Retina (tissue), 1 donor: ENCODE measurements at regions not wholly inside any gene's neighbourhood (a gene's known extent, or its start where the extent isn't known, plus 50 kb on each side); places are given as distances from the start of the nearest gene placed in this dataset.
A peak's percentile ranks its signal among the peaks of the same experiment; 100 is the strongest.
"Not testable (repeated sequence)": the region's sequence is repeated elsewhere in the genome, so short reads cannot be mapped to it uniquely, and the experiment has no call there.

Experiments used
- DNase-seq: peaks from one replicate; pipeline ENCODE4 v3.0.0-alpha.2; 2016

- no peak for DNase-seq
Measured at GRCh38 chr13:59274958-59275727, 888.6 kb downstream of the DIAPH3 start.

- DNase-seq, result no peak
Measured at GRCh38 chr13:59276436-59276835, 887.3 kb downstream of the DIAPH3 start.

GRCh38 chr13:59277106-59277505 lies 886.6 kb downstream of the DIAPH3 start:
- no peak for DNase-seq

- peak; percentile 53 for DNase-seq
Measured at GRCh38 chr13:59279028-59279427, 884.7 kb downstream of the DIAPH3 start.

DNA sequence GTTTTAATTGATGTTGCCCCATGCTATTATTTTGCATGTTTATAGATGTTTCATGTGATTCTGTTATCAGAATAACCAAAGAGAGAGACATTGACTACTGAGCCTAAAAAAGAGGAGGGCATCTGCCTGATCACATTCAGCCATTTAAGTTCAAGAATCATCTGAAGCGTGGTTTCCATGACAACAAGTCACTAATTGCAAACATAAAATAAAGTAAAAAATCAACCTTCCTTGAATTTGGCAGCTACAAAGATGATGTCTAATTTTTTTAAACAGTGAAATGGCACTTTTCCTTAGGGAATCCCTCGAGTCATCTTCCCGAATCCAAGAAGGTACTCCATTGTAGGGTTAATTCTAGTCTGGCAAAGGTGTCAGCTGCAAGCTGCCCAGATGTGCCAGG lies 884.2 kb downstream of the DIAPH3 start:
- peak; percentile 26 for DNase-seq

GRCh38 chr13:59280297-59280696 lies 883.4 kb downstream of the DIAPH3 start:
- DNase-seq, result no peak

- DNase-seq, result no peak
Measured at GRCh38 chr13:59281453-59281852, 882.3 kb downstream of the DIAPH3 start.

GRCh38 chr13:59292240-59292639 lies 871.5 kb downstream of the DIAPH3 start:
- not testable (repeated sequence) for DNase-seq

DNA sequence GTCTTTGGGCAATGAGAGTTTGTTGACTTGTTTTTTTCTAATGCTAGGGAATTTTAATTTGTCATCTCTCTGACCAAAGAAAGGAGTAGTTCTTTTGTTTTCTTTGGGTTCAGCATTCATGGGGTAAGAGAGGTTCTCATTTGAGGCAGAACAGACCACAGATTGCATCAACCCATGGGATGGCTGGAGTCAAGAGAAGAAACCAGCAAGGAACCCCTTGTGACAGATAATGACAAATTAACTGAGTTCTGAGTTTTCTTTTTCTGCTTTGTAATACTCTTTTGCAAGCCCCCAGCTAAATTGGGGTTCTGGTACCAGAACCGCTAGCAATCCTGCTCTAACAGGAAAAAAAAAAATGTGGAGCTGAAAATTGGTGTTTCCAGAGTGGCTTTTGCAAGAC lies 864.1 kb downstream of the DIAPH3 start:
- no peak for DNase-seq

GRCh38 chr13:59300355-59301173 lies 863.2 kb downstream of the DIAPH3 start:
- peak; percentile 42 for DNase-seq

GRCh38 chr13:59301174-59301567 lies 862.6 kb downstream of the DIAPH3 start:
- no peak for DNase-seq

GRCh38 chr13:59303433-59303832 lies 860.3 kb downstream of the DIAPH3 start:
- DNase-seq, result no peak

GRCh38 chr13:59304596-59304995 lies 859.1 kb downstream of the DIAPH3 start:
- DNase-seq, result no peak

GRCh38 chr13:59305896-59306295 lies 857.8 kb downstream of the DIAPH3 start:
- no peak for DNase-seq

DNA sequence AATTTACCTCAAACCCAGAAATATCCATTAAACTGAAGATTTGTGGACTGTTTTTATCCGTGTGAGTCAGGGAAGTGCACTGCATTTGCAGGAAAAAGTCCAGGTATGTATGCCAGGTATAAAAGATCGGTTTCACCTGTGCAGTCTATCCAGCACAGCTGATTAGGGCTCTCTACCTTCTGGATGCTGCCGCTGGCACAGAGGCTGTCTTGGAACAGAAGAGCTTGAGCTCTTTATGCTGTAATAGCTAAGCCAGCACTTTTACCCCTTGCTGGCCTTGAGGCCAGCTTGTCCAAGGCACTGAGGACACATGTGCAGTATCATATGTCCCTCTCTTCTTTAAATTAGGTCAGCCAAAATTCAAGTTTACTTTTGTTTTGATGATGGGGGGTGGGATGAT lies 851.0 kb downstream of the DIAPH3 start:
- no peak for DNase-seq

- peak; percentile 69 for DNase-seq
Measured at GRCh38 chr13:59318320-59318930, 845.3 kb downstream of the DIAPH3 start.

- no peak for DNase-seq
Measured at GRCh38 chr13:59319276-59319675, 844.5 kb downstream of the DIAPH3 start.

GRCh38 chr13:59320021-59320420 lies 843.7 kb downstream of the DIAPH3 start:
- no peak for DNase-seq

GRCh38 chr13:59324401-59324800 lies 839.3 kb downstream of the DIAPH3 start:
- not testable (repeated sequence) for DNase-seq

DNA sequence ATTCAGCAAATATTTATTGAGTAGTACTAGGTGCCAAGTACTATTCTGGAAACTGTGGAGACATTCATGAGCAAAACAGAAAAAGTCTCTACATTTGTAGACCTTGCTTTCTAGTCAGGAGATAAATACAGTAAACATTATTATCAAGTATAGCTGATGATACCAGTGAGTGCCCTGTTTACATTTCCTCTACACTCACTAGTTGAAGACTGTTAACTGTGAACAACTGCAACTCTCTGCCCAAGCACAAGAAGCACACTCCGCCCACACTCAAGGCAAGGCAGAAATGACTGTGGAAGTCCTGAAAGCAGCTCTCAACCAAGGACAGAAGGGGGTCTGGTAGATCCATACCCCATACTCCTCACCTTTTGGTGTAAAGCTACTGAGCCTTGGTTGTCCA lies 837.0 kb downstream of the DIAPH3 start:
- no peak for DNase-seq

DNA sequence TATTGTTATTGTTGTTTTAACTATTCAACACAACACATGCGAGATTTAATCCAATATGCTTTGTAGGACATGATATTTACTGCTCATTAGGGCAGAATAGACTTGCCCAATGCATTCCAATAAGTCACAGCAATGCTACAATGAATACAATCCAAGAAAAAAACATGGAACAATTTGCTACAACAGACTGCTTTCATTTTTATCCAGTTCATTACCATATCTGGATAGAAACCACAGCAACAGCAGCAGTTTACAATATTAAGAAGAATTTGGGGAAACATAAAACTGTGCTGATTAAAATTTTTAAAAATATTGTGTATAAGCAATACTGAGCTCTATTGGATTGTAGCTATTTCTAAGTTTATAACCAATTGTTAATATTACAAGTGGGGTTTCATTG lies 833.0 kb downstream of the DIAPH3 start:
- DNase-seq, result no peak

- DNase-seq, result no peak
Measured at GRCh38 chr13:59332966-59333365, 830.8 kb downstream of the DIAPH3 start.

DNA sequence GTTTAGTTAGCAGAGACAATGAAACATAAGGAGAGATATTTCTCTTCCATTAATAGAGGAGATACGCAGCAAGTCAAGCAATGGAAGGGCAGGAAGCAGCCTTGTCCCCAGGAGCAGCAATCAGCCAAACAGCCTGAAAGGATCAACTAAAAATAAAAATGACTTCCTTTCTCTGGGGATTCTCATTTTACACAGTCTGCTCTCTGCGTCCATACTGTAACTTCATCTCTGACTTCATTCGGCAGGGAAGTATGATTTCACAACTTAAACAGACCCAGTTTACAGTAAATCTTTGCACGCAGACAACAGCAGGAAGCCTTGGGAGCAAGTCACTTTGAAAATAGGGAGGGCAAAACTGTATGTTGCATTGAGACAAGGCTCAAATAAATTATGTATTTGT lies 826.7 kb downstream of the DIAPH3 start:
- DNase-seq, result no peak

DNA sequence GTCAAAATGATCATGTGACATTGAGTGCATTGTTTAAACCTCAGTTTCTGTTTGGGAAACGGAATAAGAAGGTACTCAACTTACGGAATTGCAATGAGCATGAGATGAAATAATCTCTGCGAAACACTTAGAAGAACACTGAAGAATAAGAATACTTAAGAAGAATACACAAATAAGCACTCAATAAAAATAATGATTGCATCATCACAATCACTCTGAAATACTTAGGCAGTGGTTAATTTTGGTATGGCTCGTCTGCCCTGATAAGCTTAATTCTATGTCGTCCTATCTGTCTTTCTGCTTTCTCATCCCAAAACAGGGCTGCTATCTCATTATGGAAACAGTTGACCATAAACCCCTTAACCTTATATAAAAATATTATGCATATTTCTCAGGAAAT lies 823.6 kb downstream of the DIAPH3 start:
- DNase-seq, result no peak
